ENCODE measurements at regions not wholly inside any gene's neighbourhood (a gene's known extent, or its start where the extent isn't known, plus 50 kb on each side); places are given as distances from the start of the nearest gene placed in this dataset.

DNA sequence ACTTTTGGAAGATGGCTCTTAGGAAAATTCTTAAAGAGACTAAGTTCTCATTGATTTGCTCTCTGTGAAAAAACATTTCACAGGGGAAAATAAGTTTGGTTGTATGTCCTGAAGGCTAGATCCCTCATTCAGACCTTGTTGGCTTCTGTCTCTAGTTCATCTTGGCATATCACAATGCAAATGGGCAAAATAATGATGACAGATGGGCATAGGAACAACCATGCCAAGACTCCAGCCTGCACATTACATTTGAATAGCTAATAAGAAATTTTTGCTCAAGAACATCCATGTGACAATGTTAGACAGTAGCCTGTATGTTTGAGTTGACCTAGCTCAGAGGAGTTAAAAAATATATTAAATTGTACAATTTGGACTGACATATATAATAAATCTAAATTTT lies 292.9 kb downstream of the PLA2G4A start:
- H3K4me1 Mint-ChIP-seq = no peaks in the 10 kb centered on the region
- peaks cover 0 to 3% (median 0%) of the 10 kb centered on the region in 3 donors for H3K36me3 Mint-ChIP-seq
- peaks cover 0 to 3% (median 2%) of the 10 kb centered on the region in 3 donors for H3K27me3 Mint-ChIP-seq (ENCODE audit: low read depth in 3 of 3)
- DNase-seq = no peak
- no peak overlapping the region for H3K4me3 Mint-ChIP-seq
- H3K27ac Mint-ChIP-seq = no peak overlapping the region
- peaks cover 3 to 24% (median 9%) of the 10 kb centered on the region in 6 donors for H3K9me3 Mint-ChIP-seq

DNA sequence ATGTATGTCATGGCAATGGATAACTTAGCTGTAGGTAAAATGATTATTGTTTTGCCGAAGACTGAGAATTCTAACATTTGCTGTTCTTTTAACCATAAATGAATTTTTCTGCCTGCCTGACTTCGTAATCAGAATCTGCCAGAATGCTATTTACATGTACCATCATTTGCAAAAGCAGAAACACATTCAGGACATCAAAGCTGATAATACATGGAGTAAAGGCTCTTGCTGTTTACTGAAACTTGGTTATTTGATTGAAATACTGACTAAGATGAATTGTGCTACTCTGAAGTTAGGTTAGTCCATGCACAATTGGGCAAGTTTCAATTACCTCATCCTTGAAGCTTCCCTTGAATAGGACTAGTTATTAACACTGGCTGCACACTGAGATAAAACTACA lies 293.8 kb downstream of the PLA2G4A start:
- peaks cover 0 to 3% (median 2%) of the 10 kb centered on the region in 3 donors for H3K27me3 Mint-ChIP-seq (ENCODE audit: low read depth in 3 of 3)
- no peak overlapping the region for H3K4me3 Mint-ChIP-seq
- H3K4me1 Mint-ChIP-seq = no peaks in the 10 kb centered on the region
- DNase-seq = no peak
- H3K36me3 Mint-ChIP-seq = peaks cover 0 to 3% (median 0%) of the 10 kb centered on the region in 3 donors
- H3K27ac Mint-ChIP-seq = no peak overlapping the region
- peaks cover 5 to 24% (median 10%) of the 10 kb centered on the region in 6 donors for H3K9me3 Mint-ChIP-seq

DNA sequence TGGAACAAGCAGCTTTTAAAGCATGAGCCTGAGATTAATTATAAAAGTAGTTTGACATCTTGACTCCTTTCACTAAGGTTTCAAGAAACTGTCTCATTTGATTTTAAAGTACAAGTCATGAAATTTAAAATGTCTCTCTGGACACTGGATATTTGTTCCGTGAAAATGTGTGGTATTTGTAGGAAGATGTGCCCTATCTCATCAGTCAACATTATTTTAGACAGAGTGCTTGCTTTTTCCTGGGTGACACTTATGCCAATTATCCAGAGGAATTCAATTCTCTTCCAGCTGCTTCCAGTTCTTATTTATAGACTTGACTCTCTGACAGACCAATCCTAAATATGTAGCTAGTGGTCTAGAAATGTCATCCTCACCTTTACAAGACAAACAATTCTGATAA lies 300.4 kb downstream of the PLA2G4A start:
- no peak for DNase-seq
- peaks cover 3 to 11% of the 10 kb centered on the region in 2 donors for H3K4me1 Mint-ChIP-seq

DNA sequence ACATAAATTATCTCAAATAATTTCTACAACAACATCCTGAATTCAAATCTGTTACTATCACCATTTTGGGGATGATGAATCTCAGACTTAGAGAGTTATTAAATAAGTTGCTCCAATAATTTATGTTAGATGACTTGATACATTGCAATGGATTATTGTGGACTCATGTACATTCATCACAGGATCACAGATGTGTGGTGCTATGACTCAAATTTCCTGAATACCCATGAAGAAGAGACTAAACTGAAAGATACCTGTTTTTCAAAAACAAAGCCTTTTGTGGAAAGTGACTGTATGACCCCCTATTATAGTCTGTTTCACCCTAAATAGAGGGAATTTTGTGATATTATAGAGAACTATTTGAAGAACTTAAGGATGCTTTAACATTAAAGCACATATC lies 315.0 kb downstream of the PLA2G4A start:
- H3K36me3 Mint-ChIP-seq = peaks cover 0 to 4% (median 3%) of the 10 kb centered on the region in 3 donors
- H3K4me3 Mint-ChIP-seq = no peak overlapping the region
- no peak for DNase-seq
- H3K4me1 Mint-ChIP-seq = no peaks in the 10 kb centered on the region
- H3K27ac Mint-ChIP-seq = no peak overlapping the region
- peaks cover 0 to 2% (median 0%) of the 10 kb centered on the region in 3 donors for H3K27me3 Mint-ChIP-seq (ENCODE audit: low read depth in 3 of 3)
- peaks cover 14 to 46% (median 23%) of the 10 kb centered on the region in 6 donors for H3K9me3 Mint-ChIP-seq

More for the DNA sequence above, 300.4 kb downstream of the PLA2G4A start:
- H3K27ac Mint-ChIP-seq = no peak overlapping the region
- H3K36me3 Mint-ChIP-seq = peaks cover 0 to 3% (median 0%) of the 10 kb centered on the region in 3 donors
- H3K9me3 Mint-ChIP-seq = peaks cover 1 to 28% (median 9%) of the 10 kb centered on the region in 6 donors
- H3K4me3 Mint-ChIP-seq = no peak overlapping the region
- peaks cover 0 to 3% (median 0%) of the 10 kb centered on the region in 3 donors for H3K27me3 Mint-ChIP-seq (ENCODE audit: low read depth in 3 of 3)

DNA sequence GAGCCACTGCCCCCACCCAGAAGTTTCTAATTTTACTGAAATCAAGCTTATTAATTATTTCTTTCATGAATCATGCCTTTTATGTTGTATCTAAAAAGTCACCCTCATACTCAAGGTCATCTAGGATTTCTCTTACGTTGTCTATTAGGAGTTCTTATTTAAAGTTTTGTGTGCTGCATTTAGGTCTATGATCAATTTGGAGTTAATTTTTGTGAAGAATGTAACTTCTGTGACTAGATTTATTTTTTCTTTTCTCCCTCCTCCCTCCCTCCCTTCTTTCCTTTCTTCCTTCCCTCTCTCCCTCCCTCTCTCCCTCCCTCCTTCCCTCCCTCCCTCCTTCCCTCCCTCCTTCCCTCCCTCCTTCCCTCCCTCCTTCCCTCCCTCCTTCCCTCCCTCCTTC lies 317.6 kb downstream of the PLA2G4A start:
- no peak overlapping the region for H3K4me3 Mint-ChIP-seq
- H3K36me3 Mint-ChIP-seq = peaks cover 0 to 4% (median 3%) of the 10 kb centered on the region in 3 donors
- DNase-seq = no peak
- H3K4me1 Mint-ChIP-seq = no peaks in the 10 kb centered on the region
- peaks cover 0 to 2% (median 0%) of the 10 kb centered on the region in 3 donors for H3K27me3 Mint-ChIP-seq (ENCODE audit: low read depth in 3 of 3)
- no peak overlapping the region for H3K27ac Mint-ChIP-seq
- peaks cover 6 to 52% (median 28%) of the 10 kb centered on the region in 6 donors for H3K9me3 Mint-ChIP-seq

- peaks cover 3 to 15% (median 7%) of the 10 kb centered on the region in 3 donors for H3K36me3 Mint-ChIP-seq
- no peak overlapping the region for H3K4me3 Mint-ChIP-seq
- H3K4me1 Mint-ChIP-seq = no peaks in the 10 kb centered on the region
- no peak for DNase-seq
- peaks cover 36 to 82% (median 54%) of the 10 kb centered on the region in 6 donors for H3K9me3 Mint-ChIP-seq
- H3K27ac Mint-ChIP-seq = no peak overlapping the region
- H3K27me3 Mint-ChIP-seq (ENCODE audit: low read depth in 3 of 3) = no peaks in the 10 kb centered on the region
These were observed 322.8 kb downstream of the PLA2G4A start for GRCh38 chr1:187151555-187151954.

DNA sequence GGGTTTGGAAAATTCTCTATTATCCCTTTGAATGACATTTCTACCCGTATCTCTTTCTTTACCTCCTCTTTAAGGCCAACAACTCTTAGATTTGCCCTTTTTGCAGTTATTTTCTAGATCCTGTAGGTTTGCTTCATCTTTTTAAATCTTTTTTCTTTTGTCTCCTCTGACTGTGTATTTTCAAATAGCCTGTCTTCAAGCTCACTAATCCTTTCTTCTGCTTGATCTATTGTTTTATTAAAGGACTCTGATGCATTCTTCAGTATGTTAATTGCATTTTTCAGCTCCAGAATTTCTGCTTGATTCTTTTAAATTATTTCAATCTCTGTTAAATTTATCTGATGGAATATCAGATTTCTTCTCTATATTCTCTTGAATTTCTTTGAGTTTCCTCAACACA lies 324.3 kb downstream of the PLA2G4A start:
- peaks cover 0 to 11% (median 7%) of the 10 kb centered on the region in 3 donors for H3K36me3 Mint-ChIP-seq
- no peak overlapping the region for H3K27ac Mint-ChIP-seq
- H3K4me1 Mint-ChIP-seq = peaks cover 8 to 11% of the 10 kb centered on the region in 2 donors
- H3K4me3 Mint-ChIP-seq = no peak overlapping the region
- DNase-seq = no peak
- peaks cover 0 to 2% (median 0%) of the 10 kb centered on the region in 3 donors for H3K27me3 Mint-ChIP-seq (ENCODE audit: low read depth in 3 of 3)
- H3K9me3 Mint-ChIP-seq = peaks cover 39 to 77% (median 47%) of the 10 kb centered on the region in 6 donors

DNA sequence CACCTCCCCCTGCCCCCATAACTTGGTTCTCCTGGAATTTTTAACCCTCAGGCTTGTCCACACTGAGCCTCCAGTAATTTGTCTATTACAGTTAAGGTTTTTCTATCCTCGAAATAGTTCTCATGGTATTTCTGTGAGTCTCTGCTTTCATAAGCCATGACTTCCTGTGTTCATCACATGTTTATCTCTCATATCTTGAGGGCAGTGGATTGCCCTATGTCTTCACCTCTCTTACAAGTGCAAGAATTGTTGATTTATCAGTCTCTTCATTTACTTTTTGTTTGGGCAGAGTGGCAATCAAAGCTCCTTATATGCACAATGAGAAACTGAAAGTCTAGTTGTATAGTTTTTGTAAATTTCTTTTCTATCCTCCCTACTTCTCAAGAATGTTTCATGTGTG lies 328.4 kb downstream of the PLA2G4A start:
- peak overlapping the region in 1 of 5 donors; percentile 4 for H3K4me3 Mint-ChIP-seq

GRCh38 chr1:187157552-187157951 lies 328.8 kb downstream of the PLA2G4A start:
- H3K4me3 Mint-ChIP-seq = peak overlapping the region in 1 of 5 donors; percentile 4
- H3K36me3 Mint-ChIP-seq = peaks cover 0 to 13% (median 7%) of the 10 kb centered on the region in 3 donors
- DNase-seq = no peak
- peaks cover 18 to 42% (median 29%) of the 10 kb centered on the region in 6 donors for H3K9me3 Mint-ChIP-seq
- H3K27me3 Mint-ChIP-seq (ENCODE audit: low read depth in 3 of 3) = peaks cover 0 to 3% (median 0%) of the 10 kb centered on the region in 3 donors
- no peak overlapping the region for H3K27ac Mint-ChIP-seq
- H3K4me1 Mint-ChIP-seq = peaks cover 8 to 11% of the 10 kb centered on the region in 2 donors

More for the DNA sequence above, 328.4 kb downstream of the PLA2G4A start:
- Mint-ChIP-seq H3K27me3 (ENCODE audit: low read depth in 3 of 3) (peaks cover 0 to 3% (median 0%) of the 10 kb centered on the region in 3 donors), H3K9me3 (peaks cover 21 to 42% (median 30%) of the 10 kb centered on the region in 6 donors), H3K27ac (no peak overlapping the region), H3K4me1 (peaks cover 8 to 11% of the 10 kb centered on the region in 2 donors), H3K36me3 (peaks cover 0 to 14% (median 7%) of the 10 kb centered on the region in 3 donors)
- peak in 1 of 3 donors; percentile 2 for DNase-seq

GRCh38 chr1:187167555-187167954 lies 338.8 kb downstream of the PLA2G4A start:
- no peak for DNase-seq
- Mint-ChIP-seq H3K4me3 (no peak overlapping the region), H3K9me3 (peaks cover 22 to 40% (median 34%) of the 10 kb centered on the region in 6 donors), H3K27me3 (ENCODE audit: low read depth in 3 of 3) (no peaks in the 10 kb centered on the region), H3K36me3 (peaks cover 0 to 4% (median 0%) of the 10 kb centered on the region in 3 donors), H3K4me1 (no peaks in the 10 kb centered on the region), H3K27ac (no peak overlapping the region)

- Mint-ChIP-seq H3K9me3 (peaks cover 22 to 38% (median 35%) of the 10 kb centered on the region in 6 donors), H3K36me3 (peaks cover 0 to 4% (median 3%) of the 10 kb centered on the region in 3 donors), H3K27me3 (ENCODE audit: low read depth in 3 of 3) (no peaks in the 10 kb centered on the region), H3K4me1 (no peaks in the 10 kb centered on the region), H3K27ac (no peak overlapping the region), H3K4me3 (no peak overlapping the region)
- no peak for DNase-seq
These were observed 339.5 kb downstream of the PLA2G4A start for GRCh38 chr1:187168297-187168696.

- Mint-ChIP-seq H3K27ac (peak overlapping the region in 1 of 6 donors; percentile 17), H3K36me3 (no peaks in the 10 kb centered on the region), H3K9me3 (peaks cover 17 to 62% (median 46%) of the 10 kb centered on the region in 6 donors), H3K4me1 (no peaks in the 10 kb centered on the region), H3K4me3 (no peak overlapping the region), H3K27me3 (ENCODE audit: low read depth in 3 of 3) (peaks cover 0 to 2% (median 0%) of the 10 kb centered on the region in 3 donors)
- DNase-seq = no peak
These were observed 356.6 kb downstream of the PLA2G4A start for GRCh38 chr1:187185389-187185788.

DNA sequence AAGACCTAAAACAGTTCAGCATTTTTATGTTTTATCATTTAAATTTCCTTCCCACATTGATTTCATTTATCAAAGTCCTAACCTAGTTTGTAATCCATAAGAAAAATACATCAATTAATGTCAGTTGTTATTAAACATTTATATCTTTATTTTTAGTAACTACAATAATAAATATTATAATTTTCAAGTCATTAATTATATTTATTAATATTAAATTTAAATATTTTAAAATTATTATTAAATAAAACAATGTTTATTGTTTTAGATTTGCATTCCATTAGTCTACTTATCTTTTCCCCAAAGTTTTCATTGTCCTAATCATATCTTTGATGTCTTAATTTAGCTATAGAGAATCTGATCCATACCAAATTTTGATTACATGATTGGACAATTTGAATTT lies 368.9 kb downstream of the PLA2G4A start:
- Mint-ChIP-seq H3K4me1 (no peaks in the 10 kb centered on the region), H3K27me3 (ENCODE audit: low read depth in 3 of 3) (peaks cover 0 to 2% (median 1%) of the 10 kb centered on the region in 3 donors), H3K9me3 (peaks cover 4 to 42% (median 25%) of the 10 kb centered on the region in 6 donors), H3K36me3 (peaks cover 0 to 4% (median 3%) of the 10 kb centered on the region in 3 donors), H3K27ac (no peak overlapping the region), H3K4me3 (no peak overlapping the region)
- DNase-seq = no peak

DNA sequence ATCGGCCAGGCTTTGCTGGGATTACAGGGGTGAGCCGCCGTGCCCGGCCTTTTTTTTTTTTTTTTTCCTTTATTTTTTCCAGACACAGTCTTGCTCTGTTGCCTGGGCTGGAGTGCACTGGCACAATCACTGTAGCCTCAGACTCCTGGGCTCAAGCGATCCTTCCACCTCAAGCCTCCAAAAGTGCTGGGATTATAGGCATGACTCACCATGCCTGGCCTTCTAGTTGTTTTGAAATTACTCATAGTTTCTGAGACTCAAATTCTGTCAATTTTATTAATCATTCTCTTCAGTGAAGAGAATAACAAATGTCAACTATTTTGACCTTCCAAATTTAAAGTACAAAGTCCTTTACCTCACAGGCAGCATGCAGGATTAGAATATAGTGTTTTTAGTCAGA lies 374.5 kb downstream of the PLA2G4A start:
- no peaks in the 10 kb centered on the region for H3K36me3 Mint-ChIP-seq

DNA sequence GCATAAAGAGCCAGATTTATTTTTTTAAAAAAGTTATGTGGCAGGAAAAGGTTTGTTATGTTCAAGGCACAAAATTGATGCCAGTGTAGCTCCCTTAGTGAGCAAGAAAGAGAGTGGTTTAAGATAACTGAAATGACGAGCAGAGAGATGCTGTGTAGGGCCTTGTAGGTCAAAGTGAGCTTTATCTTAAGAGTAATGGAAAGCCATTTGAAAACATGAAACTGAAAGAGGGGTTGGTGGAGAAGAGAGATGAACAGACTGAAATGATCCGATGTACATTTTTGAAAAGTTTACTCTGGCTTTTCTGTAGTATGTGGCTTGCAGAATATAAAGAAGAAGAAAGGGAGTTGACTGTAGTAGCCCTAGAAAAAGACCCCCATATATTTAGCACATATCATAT lies 383.6 kb downstream of the PLA2G4A start:
- no peak overlapping the region for H3K27ac Mint-ChIP-seq
- H3K36me3 Mint-ChIP-seq = no peaks in the 10 kb centered on the region
- no peaks in the 10 kb centered on the region for H3K27me3 Mint-ChIP-seq (ENCODE audit: low read depth in 3 of 3)
- H3K4me1 Mint-ChIP-seq = no peaks in the 10 kb centered on the region
- no peak for DNase-seq
- H3K9me3 Mint-ChIP-seq = peaks cover 2 to 37% (median 11%) of the 10 kb centered on the region in 6 donors
- H3K4me3 Mint-ChIP-seq = no peak overlapping the region

More for the DNA sequence above, 374.5 kb downstream of the PLA2G4A start:
- DNase-seq = no peak
- Mint-ChIP-seq H3K27ac (no peak overlapping the region), H3K4me1 (no peaks in the 10 kb centered on the region), H3K9me3 (peaks cover 10 to 46% (median 22%) of the 10 kb centered on the region in 6 donors), H3K4me3 (no peak overlapping the region), H3K27me3 (ENCODE audit: low read depth in 3 of 3) (peaks cover 0 to 1% (median 0%) of the 10 kb centered on the region in 3 donors)
